H1 (cell line): ENCODE measurements at regions not wholly inside any gene's neighbourhood (a gene's known extent, or its start where the extent isn't known, plus 50 kb on each side); places are given as distances from the start of the nearest gene placed in this dataset.

Experiments used
- CHD2 ChIP-seq: IDR thresholded peaks from 2 replicates; pipeline ENCODE4 v1.6.1; 2012; ENCODE audit warnings: low read length, improper control_type of control experiment
- CREB1 ChIP-seq: IDR thresholded peaks from 2 replicates; pipeline ENCODE4 v1.6.1; 2012; ENCODE audit warnings: inconsistent platforms
- EP300 ChIP-seq, 2 experiments: IDR thresholded peaks; 1 replicate in 1 of 2; 2 replicates in 1 of 2; pipeline ENCODE4 v1.6.1; 2011 to 2012; ENCODE audit warnings: low read depth in 2 of 2, low read length in 2 of 2, mild to moderate bottlenecking in 2 of 2, borderline replicate concordance in 1 of 2, inconsistent platforms in 1 of 2, moderate library complexity in 1 of 2
- EZH2 ChIP-seq: fragments of 200-600 bp; sonication (generic); IDR thresholded peaks from 2 replicates; pipeline ENCODE4 v1.7.1; 2012; ENCODE audit warnings: low read depth, mild to moderate bottlenecking, moderate library complexity, low read length, inconsistent platforms; ENCODE audit not compliant: severe bottlenecking
- TAF1 ChIP-seq: IDR thresholded peaks from 2 replicates; pipeline ENCODE4 v1.6.1; 2011; ENCODE audit warnings: mild to moderate bottlenecking, low read depth, low read length
- TF ChIP-seq, protein P1 (sequence below), 3 experiments: IDR thresholded peaks; 1 replicate in 2 of 3; 2 replicates in 1 of 3; pipeline versions ENCODE4 v1.5.1 to v1.6.1; 2011; ENCODE audit warnings: low read length in 3 of 3, mild to moderate bottlenecking in 3 of 3, inconsistent platforms in 2 of 3, low read depth in 1 of 3, moderate library complexity in 1 of 3; ENCODE audit not compliant: insufficient read depth in 1 of 3; ENCODE audit errors: control extremely low read depth in 1 of 3

DNA sequence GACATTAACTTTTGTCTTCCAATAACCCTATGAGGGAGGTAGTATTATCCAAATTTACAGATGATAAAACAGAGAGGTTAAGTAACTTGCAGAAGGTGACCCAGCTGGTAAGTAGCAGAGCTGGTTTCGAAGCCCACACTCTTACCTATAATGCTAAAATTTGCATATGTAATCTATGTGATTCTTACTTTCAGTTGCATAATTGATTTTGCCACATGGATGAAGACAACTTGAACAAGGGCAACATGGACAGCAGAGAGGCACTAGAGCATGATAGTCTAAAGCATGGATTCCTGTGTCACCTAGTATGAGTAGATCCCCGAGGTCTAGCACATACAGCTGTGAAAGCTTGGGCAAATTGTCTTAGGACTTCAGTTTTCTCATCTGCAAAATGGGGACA is 117.6 kb upstream of the DTNBP1 start:
- TF ChIP-seq CHD2 (no peak), TAF1 (no peak), EP300 (IDR thresholded peaks at IDR 0.05; ENCODE audit: borderline replicate concordance in 1 of 2, low read depth in 2 of 2, low read length in 2 of 2) (no peak), CREB1 (no peak), EZH2 (no peak)
- TF ChIP-seq, protein P1, sequence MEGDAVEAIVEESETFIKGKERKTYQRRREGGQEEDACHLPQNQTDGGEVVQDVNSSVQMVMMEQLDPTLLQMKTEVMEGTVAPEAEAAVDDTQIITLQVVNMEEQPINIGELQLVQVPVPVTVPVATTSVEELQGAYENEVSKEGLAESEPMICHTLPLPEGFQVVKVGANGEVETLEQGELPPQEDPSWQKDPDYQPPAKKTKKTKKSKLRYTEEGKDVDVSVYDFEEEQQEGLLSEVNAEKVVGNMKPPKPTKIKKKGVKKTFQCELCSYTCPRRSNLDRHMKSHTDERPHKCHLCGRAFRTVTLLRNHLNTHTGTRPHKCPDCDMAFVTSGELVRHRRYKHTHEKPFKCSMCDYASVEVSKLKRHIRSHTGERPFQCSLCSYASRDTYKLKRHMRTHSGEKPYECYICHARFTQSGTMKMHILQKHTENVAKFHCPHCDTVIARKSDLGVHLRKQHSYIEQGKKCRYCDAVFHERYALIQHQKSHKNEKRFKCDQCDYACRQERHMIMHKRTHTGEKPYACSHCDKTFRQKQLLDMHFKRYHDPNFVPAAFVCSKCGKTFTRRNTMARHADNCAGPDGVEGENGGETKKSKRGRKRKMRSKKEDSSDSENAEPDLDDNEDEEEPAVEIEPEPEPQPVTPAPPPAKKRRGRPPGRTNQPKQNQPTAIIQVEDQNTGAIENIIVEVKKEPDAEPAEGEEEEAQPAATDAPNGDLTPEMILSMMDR (IDR thresholded peaks at IDR 0.05; ENCODE audit: control extremely low read depth in 1 of 3, insufficient read depth in 1 of 3, low read depth in 1 of 3, low read length in 3 of 3), result no peak
